HG03432 (cell line): ENCODE measurements at regions not wholly inside any gene's neighbourhood (a gene's known extent, or its start where the extent isn't known, plus 50 kb on each side); places are given as distances from the start of the nearest gene placed in this dataset.
"Not testable (repeated sequence)": the region's sequence is repeated elsewhere in the genome, so short reads cannot be mapped to it uniquely, and the experiment has no call there.

Source experiments
- ATAC-seq: cut with Tn5 transposase; IDR thresholded peaks from one replicate; pipeline ENCODE4 v1.9.1; 2021; ENCODE audit warnings: mild to moderate bottlenecking, moderate library complexity; ENCODE audit not compliant: unreplicated experiment

GRCh38 chr4:20124317-20125026 lies 127.2 kb upstream of the SLIT2 start:
- no peak for ATAC-seq

- no peak for ATAC-seq
Observed at GRCh38 chr4:20122198-20122988, 129.3 kb upstream of the SLIT2 start.

- no peak for ATAC-seq
Observed at GRCh38 chr4:20119141-20119540, 132.6 kb upstream of the SLIT2 start.

GRCh38 chr4:20109391-20109790 lies 142.3 kb upstream of the SLIT2 start:
- no peak for ATAC-seq

- no peak for ATAC-seq
Observed at GRCh38 chr4:20106921-20107320, 144.8 kb upstream of the SLIT2 start.

GRCh38 chr4:20101831-20102230 lies 149.9 kb upstream of the SLIT2 start:
- ATAC-seq: no peak

GRCh38 chr4:20096911-20097310 lies 154.8 kb upstream of the SLIT2 start:
- ATAC-seq: no peak

GRCh38 chr4:20095805-20096541 lies 155.7 kb upstream of the SLIT2 start:
- ATAC-seq: no peak

GRCh38 chr4:20091781-20092180 lies 159.9 kb upstream of the SLIT2 start:
- no peak for ATAC-seq

GRCh38 chr4:20087522-20087911 lies 164.2 kb upstream of the SLIT2 start:
- ATAC-seq: no peak

GRCh38 chr4:20086799-20087521 lies 164.7 kb upstream of the SLIT2 start:
- ATAC-seq: no peak

GRCh38 chr4:20086067-20086798 lies 165.5 kb upstream of the SLIT2 start:
- ATAC-seq: no peak

GRCh38 chr4:20085653-20086052 lies 166.1 kb upstream of the SLIT2 start:
- ATAC-seq: no peak

- ATAC-seq: no peak
Observed at GRCh38 chr4:20085156-20085555, 166.5 kb upstream of the SLIT2 start.

- ATAC-seq: no peak
Observed at GRCh38 chr4:20084488-20084887, 167.2 kb upstream of the SLIT2 start.

- no peak for ATAC-seq
Observed at GRCh38 chr4:20078644-20079043, 173.1 kb upstream of the SLIT2 start.

- ATAC-seq: no peak
Observed at GRCh38 chr4:20075248-20075871, 176.3 kb upstream of the SLIT2 start.

GRCh38 chr4:20074450-20074849 lies 177.3 kb upstream of the SLIT2 start:
- no peak for ATAC-seq

GRCh38 chr4:20065952-20066351 lies 185.8 kb upstream of the SLIT2 start:
- no peak for ATAC-seq

GRCh38 chr4:20062857-20063256 lies 188.8 kb upstream of the SLIT2 start:
- ATAC-seq: not testable (repeated sequence)
